CD4-positive, alpha-beta T cell treated with Interleukin-17A for 1 hour (primary cell): ENCODE measurements at regions not wholly inside any gene's neighbourhood (a gene's known extent, or its start where the extent isn't known, plus 50 kb on each side); places are given as distances from the start of the nearest gene placed in this dataset.
"Not testable (repeated sequence)": the region's sequence is repeated elsewhere in the genome, so short reads cannot be mapped to it uniquely, and the experiment has no call there.

ENCODE experiments used
- DNase-seq: peaks from one replicate; pipeline ENCODE4 v3.0.0-alpha.2; 2020

DNA sequence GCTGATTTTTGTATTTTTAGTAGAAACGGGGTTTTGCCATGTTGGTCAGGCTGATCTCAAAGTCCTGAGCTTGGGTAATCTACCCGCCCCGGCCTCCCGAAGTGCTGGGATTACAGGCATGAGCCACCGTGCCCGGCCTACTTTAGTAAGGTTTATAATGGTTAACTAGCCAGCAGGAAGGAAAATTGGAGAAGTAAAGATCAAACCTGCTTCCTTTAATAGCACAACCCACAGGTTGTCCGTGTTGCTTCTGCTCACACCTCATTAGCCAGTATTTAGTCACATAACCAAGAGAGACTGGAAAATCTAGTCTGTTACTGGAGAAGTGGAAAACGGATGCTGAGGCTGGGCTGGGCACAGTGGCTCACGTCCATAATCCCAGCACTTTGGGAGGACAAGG is 51.9 kb upstream of the TBL1XR1 start:
- DNase-seq, result no peak

GRCh38 chr3:177250151-177250550 is 52.9 kb upstream of the TBL1XR1 start:
- no peak for DNase-seq

GRCh38 chr3:177251755-177252154 is 54.5 kb upstream of the TBL1XR1 start:
- no peak for DNase-seq

- DNase-seq, result no peak
These were observed 59.7 kb upstream of the TBL1XR1 start for GRCh38 chr3:177257006-177257405.

- DNase-seq, result no peak
These were observed 60.3 kb upstream of the TBL1XR1 start for GRCh38 chr3:177257625-177258024.

DNA sequence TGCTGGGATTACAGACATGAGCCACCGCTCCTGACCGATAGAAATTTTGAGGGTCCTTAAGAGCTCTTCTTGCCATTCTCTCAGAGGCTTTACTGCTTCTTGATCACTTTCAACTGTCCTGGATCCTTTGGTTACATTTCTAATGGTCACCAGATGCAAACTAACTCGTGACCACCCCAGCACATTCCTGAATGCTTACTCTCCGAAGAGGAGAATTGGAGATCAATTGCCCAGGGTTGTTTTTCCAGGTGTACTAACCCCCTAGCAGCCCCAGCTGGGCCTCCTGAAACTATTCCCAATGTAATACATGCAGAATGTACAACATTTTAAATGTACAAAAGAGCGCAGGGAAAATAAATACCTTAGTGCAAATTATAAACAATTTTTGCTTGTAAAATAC is 65.1 kb upstream of the TBL1XR1 start:
- DNase-seq, result no peak

DNA sequence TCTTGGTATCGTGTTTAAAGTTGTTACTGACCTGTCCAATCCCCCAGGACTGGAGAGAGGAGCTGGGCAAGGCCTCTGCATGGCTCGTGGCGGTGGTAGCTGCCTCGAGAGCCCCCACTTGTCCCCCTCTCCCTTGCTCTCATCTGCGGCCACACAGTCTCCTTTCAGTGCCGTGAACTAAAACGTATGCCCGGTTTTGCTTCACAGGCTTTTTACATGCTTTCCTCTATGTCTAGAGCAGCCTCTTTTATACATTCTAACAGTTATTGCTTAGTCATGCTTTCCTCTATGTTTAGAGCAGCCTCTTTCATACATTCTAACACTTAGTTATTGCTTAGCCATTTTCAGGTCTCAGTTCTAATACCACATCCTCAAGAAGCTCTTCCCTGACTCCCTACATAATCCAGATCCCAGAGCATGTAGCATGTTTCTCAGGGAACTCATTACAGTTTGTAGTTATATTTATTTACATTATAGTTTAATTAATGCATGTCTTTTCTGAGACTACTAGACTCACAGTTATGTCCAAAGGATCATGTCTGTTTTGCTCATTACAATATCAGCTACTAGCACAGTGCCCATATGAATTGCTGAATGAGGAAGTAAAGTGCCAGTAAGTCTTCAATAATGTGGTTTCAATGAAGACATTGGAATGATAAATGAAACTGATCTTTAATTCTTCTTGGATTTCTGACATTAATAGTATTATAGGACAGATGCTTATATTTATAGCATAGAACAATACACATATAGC is 66.5 kb upstream of the TBL1XR1 start:
- no peak for DNase-seq

DNA sequence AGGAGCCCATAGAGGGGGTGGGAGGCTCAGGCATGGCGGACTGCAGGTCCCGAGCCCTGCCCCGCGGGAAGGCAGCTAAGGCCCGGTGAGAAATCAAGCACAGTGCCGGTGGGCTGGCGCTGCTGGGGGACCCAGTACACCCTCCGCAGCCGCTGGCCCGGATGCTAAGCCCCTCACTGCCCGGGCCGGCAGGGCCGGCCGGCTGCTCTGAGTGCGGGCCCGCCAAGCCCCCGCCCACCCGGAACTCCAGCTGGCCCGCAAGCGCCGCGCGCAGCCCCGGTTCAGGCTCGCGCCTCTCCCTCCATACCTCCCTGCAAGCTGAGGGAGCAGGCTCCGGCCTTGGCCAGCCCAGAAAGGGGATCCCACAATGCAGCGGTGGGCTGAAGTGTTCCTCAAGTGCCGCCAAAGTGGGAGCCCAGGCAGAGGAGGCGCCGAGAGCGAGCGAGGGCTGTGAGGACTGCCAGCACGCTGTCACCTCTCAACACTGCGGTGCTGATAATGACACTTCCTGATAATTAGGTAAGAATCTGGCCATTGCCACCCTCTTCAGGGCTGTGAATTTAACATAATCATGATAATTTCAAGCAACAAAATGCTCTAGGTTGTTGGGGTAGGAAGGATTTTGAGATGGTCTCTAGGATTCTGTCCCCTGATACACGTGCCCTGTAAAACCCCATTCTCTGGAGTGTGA is 74.7 kb upstream of the TBL1XR1 start:
- DNase-seq, result not testable (repeated sequence)

- DNase-seq, result no peak
These were observed 80.7 kb upstream of the TBL1XR1 start for GRCh38 chr3:177278016-177278415.

- no peak for DNase-seq
These were observed 82.0 kb upstream of the TBL1XR1 start for GRCh38 chr3:177279118-177279815.

DNA sequence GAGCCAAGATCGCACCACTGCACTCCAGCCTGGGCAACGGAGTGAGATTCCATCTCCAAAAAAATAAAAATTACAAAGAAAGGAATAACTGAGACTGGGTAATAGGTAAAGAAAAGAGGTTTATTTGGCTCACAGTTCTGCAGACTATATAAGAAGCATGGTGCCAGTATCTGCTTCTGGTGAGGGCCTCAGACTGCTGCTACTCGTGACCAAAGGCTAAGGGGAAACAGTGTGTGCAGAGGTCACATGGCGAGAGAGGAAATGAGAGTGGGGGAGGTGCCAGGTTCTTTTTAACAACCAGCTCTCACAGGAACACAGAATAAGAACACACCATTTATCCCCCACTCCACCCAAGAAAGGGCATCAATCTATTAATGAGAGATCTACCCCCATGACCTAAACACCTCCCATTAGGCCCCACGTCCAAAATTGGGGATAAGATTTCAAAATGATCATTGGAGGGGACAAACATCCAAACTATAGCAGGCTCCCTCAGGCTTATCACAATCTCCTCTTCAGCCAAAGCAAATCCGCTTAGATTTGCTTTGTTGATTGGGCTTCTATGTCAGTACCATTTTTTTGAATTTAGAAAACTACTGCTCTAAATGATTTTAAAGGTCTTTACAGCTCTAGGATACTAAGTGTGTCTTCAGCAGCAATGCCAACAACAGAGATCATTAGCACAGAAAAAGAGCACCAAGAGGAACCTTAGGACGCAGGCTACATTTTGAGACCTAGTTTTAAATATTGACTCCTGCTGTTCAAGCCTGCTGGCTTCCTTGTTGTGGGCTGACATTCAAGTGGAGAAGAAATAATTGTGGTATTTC is 84.2 kb upstream of the TBL1XR1 start:
- DNase-seq, result peak; percentile 10

- no peak for DNase-seq
These were observed 84.9 kb upstream of the TBL1XR1 start for GRCh38 chr3:177282119-177282655.

DNA sequence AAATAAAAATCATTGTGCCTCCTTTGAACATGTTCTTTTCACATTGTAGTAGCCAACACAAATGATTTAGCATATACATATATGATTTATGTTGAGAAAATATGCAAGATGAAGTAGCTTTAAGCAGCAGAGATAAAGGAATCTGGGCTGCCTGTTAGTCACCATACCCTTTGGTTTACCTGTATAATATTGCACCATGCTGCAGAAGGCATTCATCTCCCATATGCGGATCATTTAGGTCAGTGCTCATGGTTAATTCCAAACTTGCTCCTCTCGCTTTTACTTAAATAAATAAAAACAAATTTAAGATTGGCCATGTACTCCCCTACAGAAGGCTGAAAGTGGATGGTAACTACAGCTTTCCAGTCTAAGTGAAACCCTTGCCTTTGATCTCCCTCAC is 86.7 kb upstream of the TBL1XR1 start:
- no peak for DNase-seq

GRCh38 chr3:177284383-177284881 is 87.2 kb upstream of the TBL1XR1 start:
- DNase-seq, result peak; percentile 29

DNA sequence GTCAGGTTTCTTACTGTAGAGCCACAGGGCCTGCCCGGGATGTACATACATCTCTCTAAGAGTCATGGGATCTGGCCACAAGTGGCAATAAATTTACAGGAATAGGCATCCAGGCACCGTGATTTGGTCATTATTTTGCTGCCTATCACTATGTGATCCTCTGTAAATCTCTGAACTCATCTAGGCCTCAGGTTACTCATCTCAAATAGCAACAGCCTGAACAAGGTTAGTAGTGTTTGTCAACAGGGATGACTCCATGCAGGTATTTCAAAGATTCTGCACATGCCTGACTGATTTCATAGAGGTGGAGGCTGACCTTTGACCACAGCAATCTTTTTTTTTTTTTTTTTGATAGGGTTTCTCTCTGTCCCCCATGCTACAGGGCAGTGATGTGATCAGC is 88.8 kb upstream of the TBL1XR1 start:
- no peak for DNase-seq

DNA sequence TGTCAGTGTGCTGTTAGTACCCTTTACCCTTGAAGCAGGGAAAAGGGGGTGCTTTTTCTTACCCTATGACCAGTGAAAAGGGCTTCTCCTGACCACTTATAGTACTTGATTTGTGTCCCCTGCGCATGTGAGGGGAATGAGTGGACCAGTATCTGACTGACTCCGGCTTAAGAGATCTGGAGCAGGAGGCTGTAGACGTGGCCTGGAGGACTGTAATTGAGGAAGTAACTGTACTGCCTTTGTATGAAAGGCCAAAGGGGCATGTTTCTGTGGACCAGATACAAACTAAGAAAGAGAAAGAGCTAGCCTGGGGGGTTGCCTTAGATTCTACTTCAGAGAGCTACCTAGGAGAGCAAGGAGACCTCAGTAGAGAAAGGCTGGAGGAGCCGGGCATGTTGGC is 89.9 kb upstream of the TBL1XR1 start:
- DNase-seq, result no peak

- DNase-seq, result no peak
These were observed 93.4 kb upstream of the TBL1XR1 start for GRCh38 chr3:177290633-177291032.

DNA sequence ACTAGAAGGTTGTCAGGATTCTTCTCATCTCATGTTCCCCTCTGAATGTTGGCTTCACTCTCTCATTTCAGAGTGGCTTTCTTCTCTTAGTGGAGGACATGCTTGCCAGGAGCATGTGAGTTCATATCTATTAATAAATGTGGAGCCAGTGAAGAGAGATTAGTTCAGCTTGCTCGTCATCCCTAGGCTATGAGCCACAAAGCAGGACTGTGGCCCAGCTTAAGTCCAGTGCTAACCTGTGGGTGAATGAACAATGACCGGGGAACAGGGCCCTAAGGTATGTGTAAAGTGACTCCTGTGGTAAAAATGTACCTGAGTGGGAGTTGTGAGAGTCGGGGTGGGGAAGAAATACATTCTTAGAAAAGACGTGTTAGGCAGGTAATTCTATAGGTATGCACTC is 96.9 kb upstream of the TBL1XR1 start:
- DNase-seq, result no peak

- DNase-seq, result no peak
These were observed 97.8 kb upstream of the TBL1XR1 start for GRCh38 chr3:177295116-177295515.

DNA sequence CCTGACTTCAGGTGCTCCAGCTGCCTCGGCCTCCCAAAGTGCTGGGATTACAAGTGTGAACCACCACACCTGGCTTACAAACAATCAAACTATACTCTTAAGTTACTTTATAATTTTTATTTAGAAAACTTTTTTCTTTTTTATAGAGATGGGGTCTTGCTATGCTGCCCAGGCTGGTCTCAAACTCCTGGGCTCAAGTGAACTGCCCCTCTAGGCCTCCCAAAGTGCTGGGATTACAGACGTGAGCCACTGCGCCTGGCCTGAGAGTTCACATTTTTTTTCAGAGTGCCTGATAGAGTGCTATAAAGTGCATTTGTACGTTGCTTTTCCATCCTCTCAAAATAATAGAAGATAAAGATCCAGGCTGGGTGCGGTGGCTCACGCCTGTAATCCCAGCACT is 102.0 kb upstream of the TBL1XR1 start:
- no peak for DNase-seq

GRCh38 chr3:177300039-177300833 is 103.0 kb upstream of the TBL1XR1 start:
- no peak for DNase-seq

GRCh38 chr3:177300842-177301241 is 103.6 kb upstream of the TBL1XR1 start:
- DNase-seq, result no peak
